Right lobe of liver (tissue), 6 donors: ENCODE measurements at regions not wholly inside any gene's neighbourhood (a gene's known extent, or its start where the extent isn't known, plus 50 kb on each side); places are given as distances from the start of the nearest gene placed in this dataset.

Source experiments
- ATAC-seq, 4 donors: fragments of 200-7000 bp; cut with Tn5 transposase; one replicate each; pipeline ENCODE4 v1.9.1; 2020; ENCODE audit warnings: mild to moderate bottlenecking in 4 of 4, moderate library complexity in 4 of 4
- DNase-seq, 3 donors: peaks; one replicate each; pipeline ENCODE4 v3.0.0-alpha.2; 2020
- H3K27ac ChIP-seq, 3 donors: fragments of 200-600 bp; one replicate each; pipeline ENCODE4 v1.8.0; 2022
- H3K27me3 ChIP-seq, 2 donors: fragments of 200-600 bp; one replicate each; pipeline ENCODE4 v1.8.0; 2022
- H3K36me3 ChIP-seq, 4 donors: fragments of 200-600 bp; sonication (generic) in 1 of 4; one replicate each; pipeline versions ENCODE4 v1.5.1 to v1.8.0; 2017 to 2022; ENCODE audit warnings: control low read depth in 1 of 4
- H3K4me1 ChIP-seq, 4 donors: fragments of 200-600 bp; sonication (generic) in 1 of 4; one replicate each; pipeline versions ENCODE4 v1.5.1 to v1.8.0; 2017 to 2022; ENCODE audit warnings: control low read depth in 1 of 4
- H3K4me3 ChIP-seq, 3 donors: fragments of 200-600 bp; one replicate each; pipeline ENCODE4 v1.8.0; 2022
- H3K9me3 ChIP-seq, 4 donors: fragments of 200-600 bp; sonication (generic) in 1 of 4; one replicate each; pipeline versions ENCODE4 v1.5.1 to v1.8.0; 2017 to 2022; ENCODE audit warnings: control low read depth in 1 of 4
- CTCF ChIP-seq, 4 donors: fragments of 200-600 bp in 3 of 4; fragments of 450-650 bp in 1 of 4; IDR thresholded peaks; one replicate each; pipeline versions ENCODE4 v1.5.1 to v1.8.0; 2016 to 2022; ENCODE audit warnings: antibody characterized with exemption in 4 of 4, mild to moderate bottlenecking in 2 of 4
- POLR2A ChIP-seq: fragments of 450-650 bp; IDR thresholded peaks from one replicate; pipeline ENCODE4 v1.6.1; 2017; ENCODE audit warnings: antibody characterized with exemption, mild to moderate bottlenecking
- WGBS: methylation state at CpG from one replicate; pipeline ENCODE4 v1.1.6; 2018; ENCODE audit warnings: low coverage, low lambda C conversion rate; ENCODE audit not compliant: insufficient coverage; ENCODE audit errors: missing lambda C conversion rate; 5-methylcytosine and 5-hydroxymethylcytosine counted together
- intact Hi-C, 2 donors: fragments of 100-400 bp; cut with DNase I; formaldehyde crosslinking; loops; one replicate each; pipeline versions ENCODE4 v1.11.2 to v1.14.1; 2022
- donor health status: DM: no; HTN: yes; CAD: no.
- donor health status: DM: no; HTN: no; CAD: no.
- donor health status: DM: no; HTN: no; CAD: no.
- donor health status: DM: no; HTN: yes; CAD: no.
- donor health status: DM: no; HTN: yes; CAD: no.

GRCh38 chr1:186574926-186575325 lies 105.3 kb downstream of the PTGS2 start:
- no peak for ATAC-seq
- 31% methylated on average over 1 of the region's 1 CpG for WGBS
- Histone ChIP-seq H3K27me3 (no peaks in the 10 kb centered on the region), H3K27ac (no peak overlapping the region), H3K4me3 (no peak overlapping the region), H3K9me3 (no peaks in the 10 kb centered on the region), H3K36me3 (no peaks in the 10 kb centered on the region), H3K4me1 (peaks cover 0 to 10% (median 0%) of the 10 kb centered on the region in 4 donors)
- DNase-seq, result no peak
- intact Hi-C loops, result no loop called here
- TF ChIP-seq POLR2A (no peak), CTCF (IDR thresholded peaks at IDR 0.05) (no peak)

GRCh38 chr1:186572509-186572908 lies 107.7 kb downstream of the PTGS2 start:
- H3K27me3 ChIP-seq, result no peaks in the 10 kb centered on the region
- ATAC-seq (no peak), DNase-seq (no peak)
- intact Hi-C loops, result no loop called here
- no peak overlapping the region for H3K27ac ChIP-seq
- H3K4me3 ChIP-seq, result no peak overlapping the region
- 67% methylated on average over 3 of the region's 3 CpGs for WGBS
- TF ChIP-seq CTCF (IDR thresholded peaks at IDR 0.05) (no peak), POLR2A (no peak)
- H3K4me1 ChIP-seq, result peaks cover 0 to 10% (median 0%) of the 10 kb centered on the region in 4 donors
- H3K9me3 ChIP-seq, result no peaks in the 10 kb centered on the region
- no peaks in the 10 kb centered on the region for H3K36me3 ChIP-seq

- ATAC-seq (no peak), DNase-seq (no peak)
- no peaks in the 10 kb centered on the region for H3K36me3 ChIP-seq
- no peak for TF ChIP-seq POLR2A
- no peak for TF ChIP-seq CTCF (IDR thresholded peaks at IDR 0.05)
- H3K4me3 ChIP-seq, result no peak overlapping the region
- H3K27me3 ChIP-seq, result no peaks in the 10 kb centered on the region
- no peaks in the 10 kb centered on the region for H3K9me3 ChIP-seq
- H3K4me1 ChIP-seq, result peaks cover 0 to 10% (median 0%) of the 10 kb centered on the region in 4 donors
- intact Hi-C loops, result no loop called here
- no peak overlapping the region for H3K27ac ChIP-seq
Observed at GRCh38 chr1:186571771-186572170, 108.5 kb downstream of the PTGS2 start.

- ATAC-seq, result no peak
- H3K4me3 ChIP-seq, result no peak overlapping the region
- no peak for DNase-seq
- no peaks in the 10 kb centered on the region for H3K36me3 ChIP-seq
- TF ChIP-seq POLR2A, result no peak
- TF ChIP-seq CTCF (IDR thresholded peaks at IDR 0.05), result no peak
- intact Hi-C loops, result no loop called here
- no peaks in the 10 kb centered on the region for H3K9me3 ChIP-seq
- no peak overlapping the region for H3K27ac ChIP-seq
- H3K4me1 ChIP-seq, result peaks cover 0 to 1% (median 0%) of the 10 kb centered on the region in 4 donors
- H3K27me3 ChIP-seq, result no peaks in the 10 kb centered on the region
Observed at GRCh38 chr1:186569856-186570255, 108.9 kb upstream of the PDC start.

- Histone ChIP-seq H3K27ac (no peak overlapping the region), H3K27me3 (no peaks in the 10 kb centered on the region), H3K4me1 (no peaks in the 10 kb centered on the region), H3K4me3 (no peak overlapping the region), H3K9me3 (no peaks in the 10 kb centered on the region), H3K36me3 (no peaks in the 10 kb centered on the region)
- intact Hi-C loops, result no loop called here
- DNase-seq, result no peak
- TF ChIP-seq CTCF (IDR thresholded peaks at IDR 0.05), result no peak
- TF ChIP-seq POLR2A, result no peak
- ATAC-seq, result no peak
- 36% methylated on average over 2 of the region's 2 CpGs for WGBS
Observed at GRCh38 chr1:186568221-186568620, 107.3 kb upstream of the PDC start.
